Endometrium (tissue), 2 donors: ENCODE measurements at regions not wholly inside any gene's neighbourhood (a gene's known extent, or its start where the extent isn't known, plus 50 kb on each side); places are given as distances from the start of the nearest gene placed in this dataset.

Experiments
- FAIRE-seq: peaks from 2 replicates; lab custom pipeline; 2012; peaks lifted over from hg19 to GRCh38; lab: Jason Lieb, UNC
- donor health status: control.
- donor health status: control.

DNA sequence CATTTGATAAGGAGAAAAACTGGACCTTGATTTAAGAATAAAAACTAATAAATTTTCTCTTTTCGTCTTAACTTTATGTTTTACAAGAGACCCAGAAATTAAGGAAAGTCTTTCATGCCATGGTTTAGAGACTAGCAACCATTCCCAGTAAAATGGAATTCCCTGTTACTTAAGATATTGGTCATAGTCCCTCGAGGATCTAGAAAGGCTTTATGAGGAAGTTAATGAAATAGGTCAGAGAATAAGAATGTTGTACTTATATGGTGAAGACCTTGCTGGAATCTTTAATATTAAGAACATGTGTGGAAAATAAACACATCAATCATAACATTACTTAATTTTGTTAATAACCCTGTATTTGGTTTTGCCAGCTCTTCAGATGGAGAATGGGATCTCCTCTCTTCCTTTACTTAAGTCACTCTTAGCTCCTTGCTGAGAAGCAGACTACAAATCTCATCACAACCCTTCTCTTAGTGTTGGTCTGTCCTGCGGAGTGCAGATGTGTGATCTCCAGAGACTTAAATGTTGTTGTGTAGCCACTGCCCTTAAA is 382.9 kb downstream of the QKI start:
- no peak for FAIRE-seq

DNA sequence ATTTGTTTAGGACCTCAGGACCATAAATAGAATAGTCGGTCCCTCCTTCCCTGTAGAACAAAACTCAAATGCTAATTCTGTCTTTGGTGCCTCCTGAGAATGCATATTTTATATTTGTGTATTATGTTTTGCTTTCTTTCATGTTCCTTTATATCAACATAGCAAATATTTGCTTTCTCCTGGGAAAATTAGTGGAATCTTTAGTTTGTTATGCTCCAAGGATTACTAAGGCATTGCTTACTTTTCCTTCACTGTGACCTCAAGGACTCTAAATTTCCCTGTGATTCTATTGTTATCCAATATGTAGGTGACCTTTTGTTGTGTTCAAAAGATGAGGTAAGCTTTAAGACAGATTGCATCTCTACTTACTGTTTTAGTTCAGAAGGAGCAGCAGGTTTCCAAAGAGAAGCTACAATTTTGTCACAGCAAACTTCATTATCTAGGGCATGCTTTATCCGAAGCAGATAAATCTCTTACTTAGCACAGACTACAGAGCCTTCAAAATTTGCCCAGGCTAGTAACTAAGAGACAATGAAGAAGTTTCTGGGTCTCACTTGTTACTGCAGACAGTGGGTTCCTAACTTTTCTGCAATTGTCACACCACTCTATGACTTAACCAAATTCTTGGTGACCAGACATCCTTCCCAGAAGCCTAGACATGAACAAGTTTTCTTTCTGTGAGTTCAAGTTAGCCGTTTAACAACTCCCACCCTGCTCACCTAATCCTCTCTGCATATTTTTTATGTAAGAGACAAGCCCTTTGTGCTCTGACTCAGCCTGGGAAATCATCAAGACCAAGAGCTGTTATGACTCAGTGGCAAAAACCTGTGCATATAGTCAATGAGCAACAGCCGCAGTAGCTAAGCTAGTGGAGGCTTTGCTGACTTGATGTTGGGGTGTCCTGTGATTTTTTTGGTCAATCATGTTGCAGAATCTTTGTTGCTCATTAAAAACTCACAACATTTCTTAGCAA is 378.8 kb downstream of the QKI start:
- peak; percentile 48 for FAIRE-seq

DNA sequence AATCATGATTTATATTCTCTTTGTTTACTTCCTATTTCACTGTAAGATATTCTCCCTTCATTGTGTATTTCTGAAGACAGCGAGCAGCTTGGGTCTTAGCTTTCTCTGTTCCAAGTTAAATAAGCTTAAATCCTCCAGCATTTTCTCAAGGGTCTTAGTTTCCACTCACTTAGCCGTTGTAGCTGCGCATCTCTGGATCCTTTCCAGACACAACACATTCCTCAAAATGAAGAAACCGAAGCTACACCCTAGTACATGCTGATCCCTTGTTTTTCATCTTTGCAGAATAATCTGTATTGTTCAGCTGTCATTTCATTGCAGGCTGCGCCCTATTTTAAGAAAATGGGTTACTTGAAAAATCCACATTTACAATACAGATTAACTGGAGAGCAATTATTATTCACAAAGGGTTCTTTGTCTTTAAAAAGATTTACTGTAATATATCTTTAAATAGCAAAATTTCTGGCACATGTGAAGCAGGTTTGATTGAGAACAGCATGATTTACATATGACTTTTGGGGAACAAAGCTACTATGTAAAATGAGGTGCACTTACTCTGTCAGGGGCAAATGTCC is 375.8 kb downstream of the QKI start:
- FAIRE-seq = no peak

DNA sequence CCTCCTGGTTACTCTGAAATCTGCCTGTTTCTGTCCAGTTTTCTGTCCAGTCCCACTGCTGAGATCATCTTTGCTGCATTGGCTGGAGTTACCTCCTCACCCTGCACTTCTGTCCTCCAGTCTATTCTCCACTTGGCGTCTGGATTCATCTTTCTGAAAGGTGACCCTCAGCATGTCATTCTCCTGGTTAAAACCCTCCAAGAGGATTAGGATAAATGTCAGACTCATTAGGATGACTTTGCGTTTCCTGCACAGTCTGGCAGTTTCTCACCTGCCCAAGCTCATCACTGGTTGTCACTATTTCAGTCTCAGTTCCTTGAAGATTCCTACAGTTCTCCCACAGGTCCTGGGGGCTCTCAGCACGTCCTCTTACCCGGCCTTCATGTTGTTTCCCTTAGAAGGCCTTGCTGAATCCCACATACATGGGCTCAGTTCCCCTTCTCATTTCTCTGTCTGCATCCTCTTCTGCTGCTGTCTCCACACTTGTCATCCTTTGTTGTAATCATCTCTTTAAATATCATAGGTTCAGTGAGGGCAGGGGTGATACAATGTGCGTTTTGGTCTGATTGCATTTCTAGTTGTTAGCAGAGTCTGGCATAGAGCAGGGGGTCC is 374.8 kb downstream of the QKI start:
- FAIRE-seq = no peak

DNA sequence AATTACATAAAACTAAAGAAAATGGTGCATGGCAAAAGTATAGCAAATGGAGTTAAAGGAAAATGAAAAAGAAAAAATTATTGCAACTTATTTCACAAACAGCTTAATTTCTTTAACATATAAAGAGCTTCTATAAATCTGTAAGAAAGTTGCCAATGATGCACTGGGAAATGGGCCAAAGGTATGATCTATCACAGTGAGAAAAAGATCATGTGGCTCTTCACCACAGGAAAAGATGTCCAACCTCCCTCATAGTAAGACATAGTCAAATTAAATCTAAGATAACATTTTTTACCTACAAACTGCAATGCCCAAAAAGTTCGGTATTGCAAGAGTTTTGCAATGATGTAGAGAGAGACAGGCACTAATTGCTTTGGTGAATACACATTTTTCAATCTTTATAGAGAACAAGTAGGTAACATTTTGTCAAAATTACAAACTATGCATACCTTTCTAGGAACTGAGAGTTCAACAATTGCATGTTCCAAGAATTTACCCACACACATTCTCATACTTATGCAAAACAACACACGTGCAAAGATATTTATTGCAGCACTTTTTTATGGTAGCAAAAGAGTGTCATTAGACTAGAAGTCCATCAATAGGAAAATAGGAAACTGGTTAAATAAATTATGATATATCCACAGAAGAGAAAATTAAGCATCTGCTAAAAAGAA is 372.6 kb downstream of the QKI start:
- FAIRE-seq = no peak

DNA sequence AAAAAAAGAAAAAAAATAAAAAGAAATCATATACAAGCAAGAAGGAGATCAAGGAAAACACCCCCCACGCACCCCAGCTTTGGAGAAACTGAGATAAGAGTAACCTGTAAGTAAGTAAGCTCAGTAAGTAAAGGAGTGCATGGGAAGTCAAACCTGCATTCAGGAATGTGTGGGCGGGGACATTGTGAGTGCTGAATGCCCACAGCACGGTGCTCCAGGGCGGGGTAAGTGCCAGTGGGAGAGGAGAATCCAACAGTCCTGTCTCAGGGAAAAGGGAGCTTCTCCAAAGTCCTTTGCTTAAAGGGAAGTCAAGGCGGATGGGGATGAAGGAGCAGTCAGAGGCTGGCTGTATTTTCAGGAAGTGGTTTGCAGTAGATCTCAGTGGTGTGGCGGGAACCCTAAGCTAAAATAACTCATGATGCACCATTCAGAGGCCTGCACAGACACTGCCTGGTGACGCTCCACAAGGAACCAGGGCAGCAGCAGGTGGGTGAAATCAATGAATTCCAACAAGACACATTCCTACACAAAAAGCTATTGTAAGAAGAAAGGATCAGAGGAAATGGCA is 368.0 kb downstream of the QKI start:
- no peak for FAIRE-seq

DNA sequence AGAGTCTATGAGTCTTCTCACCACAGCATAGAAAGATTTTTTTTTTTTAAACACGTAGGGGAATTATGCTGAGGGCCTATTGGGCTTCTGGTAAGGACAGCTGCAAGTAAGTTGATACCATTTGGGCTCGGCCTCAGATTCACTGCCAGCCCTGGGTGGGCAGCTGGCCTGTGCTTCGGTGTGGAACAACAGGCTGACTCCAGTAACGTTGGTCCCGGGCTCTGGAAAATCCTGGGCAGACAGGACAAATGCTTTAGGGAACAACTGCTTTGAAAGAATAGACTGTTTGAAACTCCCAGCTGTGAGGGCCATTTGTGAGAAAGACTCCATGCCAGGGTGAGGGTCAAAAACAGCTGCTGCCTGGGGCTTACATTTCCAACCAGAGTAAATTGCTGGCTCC is 366.5 kb downstream of the QKI start:
- FAIRE-seq = no peak

DNA sequence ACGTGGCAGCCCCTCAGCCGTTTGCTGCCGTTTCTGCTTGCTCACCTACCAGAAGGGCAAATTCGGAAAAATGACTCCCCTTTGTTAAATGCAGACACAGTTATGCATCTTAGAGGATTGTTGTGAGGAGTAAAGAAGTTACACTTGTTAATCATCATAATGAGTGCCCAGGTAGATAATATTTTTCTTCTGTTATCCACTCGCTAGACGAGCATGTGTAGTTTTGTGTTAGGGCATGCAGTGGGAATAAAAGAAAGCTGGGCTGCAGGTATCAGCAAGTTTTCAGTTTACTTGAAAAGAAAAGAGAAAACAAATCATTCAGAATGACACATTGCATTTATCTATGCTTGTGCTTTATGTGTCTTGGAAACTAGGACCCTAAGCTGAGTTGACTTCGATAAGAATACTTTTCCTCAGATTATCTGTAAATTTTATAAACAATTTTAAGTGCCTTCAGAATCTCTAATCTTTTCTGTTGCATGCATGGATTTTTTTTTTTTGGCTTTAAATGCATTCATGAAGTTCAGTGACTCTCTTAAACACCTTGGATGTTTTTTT is 365.3 kb downstream of the QKI start:
- no peak for FAIRE-seq

DNA sequence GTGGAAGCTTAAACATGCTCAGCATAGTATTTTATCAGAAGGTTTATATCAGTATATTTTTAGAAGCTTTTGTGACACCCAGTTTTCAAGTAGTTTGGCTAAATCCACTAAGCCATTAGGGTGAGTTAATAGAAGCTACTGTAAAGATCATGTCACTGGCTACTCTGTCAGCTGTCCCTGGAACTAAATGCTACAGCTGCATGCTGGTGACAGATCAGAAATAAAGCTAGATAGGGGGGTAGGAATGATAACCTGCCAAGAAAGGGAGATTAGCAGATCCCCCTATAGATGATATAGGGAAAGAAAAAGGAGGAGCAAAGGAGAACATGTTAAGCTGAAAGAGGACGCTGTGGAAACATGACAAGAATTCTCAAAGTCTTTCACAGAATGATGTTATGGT is 363.2 kb downstream of the QKI start:
- FAIRE-seq = no peak

DNA sequence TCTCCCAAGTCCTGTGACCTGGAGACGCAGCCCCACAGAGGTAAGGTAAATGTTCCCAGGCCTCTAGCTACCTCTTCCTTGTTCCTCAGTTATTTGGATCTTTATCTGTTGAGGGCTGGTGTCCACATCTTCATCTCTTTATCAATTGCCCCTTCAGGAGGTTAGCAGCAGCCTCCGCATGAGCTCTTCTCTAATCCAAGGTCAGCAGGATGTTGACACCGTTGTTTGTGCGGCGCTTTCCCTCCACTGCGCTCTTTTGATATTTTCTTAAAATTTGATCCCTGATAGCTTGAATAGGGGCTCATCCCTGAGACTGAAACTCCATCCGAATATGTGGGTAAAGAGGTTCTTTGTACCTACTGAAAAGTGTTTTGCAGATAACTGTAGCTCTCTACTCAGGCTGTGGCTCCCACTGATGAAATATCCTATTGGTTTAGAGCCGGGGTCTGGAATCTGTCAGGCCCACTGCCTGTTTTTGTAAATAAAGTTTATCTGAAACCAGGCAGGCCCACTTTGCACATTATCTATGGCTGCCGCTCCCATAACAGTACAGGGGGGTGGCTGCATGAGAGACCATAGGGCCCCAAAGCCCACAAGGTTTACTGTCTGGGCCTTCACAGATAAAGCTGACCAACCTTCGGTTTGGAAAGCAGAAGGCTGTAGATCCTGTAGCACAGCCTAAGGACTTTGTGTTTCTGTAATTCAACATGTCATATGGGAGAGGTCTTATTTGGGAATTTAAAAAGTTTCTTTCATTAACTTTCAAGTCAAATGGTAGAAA is 362.6 kb downstream of the QKI start:
- FAIRE-seq = no peak

DNA sequence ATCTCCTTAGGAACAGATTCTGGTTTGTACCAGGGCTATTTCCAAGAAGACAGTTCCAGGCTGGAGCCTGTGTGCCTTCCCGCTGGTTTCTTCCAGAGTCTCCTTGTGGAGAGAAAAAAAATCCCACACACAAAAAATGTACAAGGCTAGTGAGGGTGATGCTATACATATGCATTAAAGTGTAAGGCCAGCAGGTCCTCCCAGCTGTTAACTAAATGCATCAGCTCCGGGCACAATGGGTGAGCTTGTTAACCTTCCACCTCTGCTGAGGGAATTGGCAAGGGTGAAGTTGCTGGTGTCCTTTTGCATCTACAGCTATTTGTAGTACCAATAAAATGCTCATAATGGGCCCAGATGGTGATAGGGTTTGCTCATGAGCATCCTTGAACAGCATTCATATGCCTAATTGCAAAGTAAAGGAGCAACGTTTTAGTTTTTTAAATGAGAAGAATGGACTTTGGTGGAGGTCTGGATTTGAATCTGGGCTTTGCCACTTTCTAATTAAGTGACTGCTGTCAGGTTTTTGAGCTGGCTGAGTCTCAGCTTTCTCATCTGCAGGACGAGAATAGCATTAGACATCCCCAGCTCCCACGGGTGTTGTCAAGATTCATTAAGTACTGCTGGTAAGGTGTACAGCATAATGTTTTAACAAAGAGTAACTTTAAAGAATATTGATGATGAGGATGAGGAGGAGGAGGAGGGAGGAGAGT is 361.8 kb downstream of the QKI start:
- FAIRE-seq = no peak

DNA sequence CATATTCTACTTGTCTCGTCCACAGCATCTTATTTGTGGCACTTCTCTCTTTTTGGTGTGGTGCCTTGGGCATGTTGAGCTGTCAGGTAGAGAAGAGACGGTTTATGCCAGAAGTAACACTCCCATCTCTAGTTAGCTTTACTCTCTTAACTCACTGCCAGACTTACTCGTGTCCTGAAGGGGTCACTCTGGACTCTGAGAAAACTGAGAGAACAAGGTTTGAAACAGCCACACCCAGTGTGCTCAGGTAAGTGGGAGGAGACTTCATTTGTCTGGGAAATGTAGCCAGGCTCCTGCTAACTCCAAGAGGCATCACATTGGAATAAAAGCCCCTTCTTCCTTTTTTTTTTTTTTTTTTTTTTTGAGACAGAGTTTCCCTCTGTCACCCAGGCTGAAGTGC is 360.8 kb downstream of the QKI start:
- FAIRE-seq = no peak

DNA sequence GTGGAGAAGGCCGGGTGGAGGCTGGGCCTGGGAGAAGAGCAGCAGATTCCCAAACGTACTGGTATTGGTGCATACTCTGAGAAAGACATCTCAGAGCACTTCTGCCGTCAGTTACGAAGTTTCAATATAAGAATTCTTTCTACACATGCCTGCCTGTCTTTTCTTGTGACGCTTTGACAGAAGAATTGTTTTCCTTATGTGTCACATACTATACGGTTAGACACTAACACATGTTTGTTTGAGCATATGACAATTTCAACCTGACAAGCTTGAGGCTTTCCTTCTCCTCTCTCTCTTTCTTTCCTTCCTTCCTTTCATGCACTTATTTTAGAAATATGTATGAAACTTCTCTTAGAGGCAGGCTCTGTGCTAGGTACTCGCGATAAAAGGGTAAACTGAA is 360.0 kb downstream of the QKI start:
- FAIRE-seq = no peak

DNA sequence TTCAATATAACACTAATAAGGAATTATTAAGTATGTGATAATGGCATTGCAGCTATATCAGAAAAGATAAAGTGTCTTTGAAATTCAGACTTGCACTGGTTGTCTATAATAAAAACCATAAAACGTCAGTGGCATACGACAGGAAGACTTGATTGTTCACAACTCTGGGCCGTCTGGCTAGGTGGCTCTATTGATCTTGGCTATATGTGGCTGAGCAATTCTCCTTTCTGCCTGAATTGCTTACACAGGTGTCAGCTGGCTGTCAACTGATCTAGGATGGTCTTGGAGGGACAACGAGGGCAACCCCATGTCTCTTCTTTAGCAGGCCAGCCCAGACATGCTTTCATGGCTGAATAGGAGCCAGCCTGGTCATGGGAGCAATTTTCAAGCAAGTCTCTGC is 359.1 kb downstream of the QKI start:
- FAIRE-seq = no peak

DNA sequence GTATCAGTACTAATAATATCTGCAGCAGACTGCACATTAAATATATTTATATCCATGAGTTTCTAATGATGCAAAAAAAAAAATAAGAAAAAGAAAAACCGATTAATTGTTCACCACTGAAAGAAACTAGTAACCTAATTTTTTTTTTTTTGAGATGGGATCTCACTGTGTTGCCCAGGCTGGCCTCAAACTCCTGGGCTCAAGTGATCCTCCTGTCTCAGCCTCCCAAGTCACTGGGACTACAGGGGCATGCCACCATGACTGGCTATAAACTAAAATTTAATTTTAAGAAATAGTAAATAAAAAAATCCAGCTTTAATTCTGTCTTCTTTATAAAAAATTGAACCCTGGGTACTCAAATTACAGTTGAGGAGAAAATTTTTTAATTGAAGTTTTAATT is 358.2 kb downstream of the QKI start:
- FAIRE-seq = no peak

DNA sequence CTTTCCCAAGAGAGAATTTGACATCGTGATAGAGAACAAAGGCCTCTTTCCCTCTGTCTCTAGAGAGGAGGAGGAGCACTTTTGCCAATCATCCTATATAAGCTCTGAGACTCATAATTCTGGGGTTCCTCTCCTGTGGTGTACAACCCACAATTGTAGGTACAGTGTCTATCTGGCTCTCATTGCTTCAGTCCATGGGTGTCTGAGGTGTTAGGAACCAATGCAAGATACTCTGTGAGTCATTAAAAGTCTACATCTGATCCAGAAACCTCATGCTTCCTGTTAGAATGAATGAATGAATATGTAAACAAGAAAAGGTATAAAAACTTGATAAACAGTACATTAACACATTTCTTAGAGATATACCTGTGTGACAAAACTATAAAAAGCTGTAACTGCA is 356.7 kb downstream of the QKI start:
- no peak for FAIRE-seq

DNA sequence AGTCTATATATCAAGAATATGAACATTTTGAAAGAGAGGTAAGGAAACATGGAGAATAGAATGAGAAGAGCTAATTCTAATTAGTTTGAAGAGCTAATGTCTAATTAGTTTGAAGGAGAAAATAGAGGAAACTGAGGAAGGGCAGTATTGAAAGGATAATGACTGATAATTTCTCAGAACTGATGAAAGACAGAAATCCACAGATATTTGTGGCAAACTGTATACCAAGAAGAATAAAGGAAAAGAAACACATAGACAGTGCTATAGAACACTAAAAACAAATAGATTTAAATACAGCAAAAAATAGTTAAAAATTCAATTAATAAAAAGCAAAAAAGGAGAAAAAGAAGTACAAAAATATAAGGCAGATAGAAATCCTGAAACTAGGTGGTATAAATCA is 354.4 kb downstream of the QKI start:
- FAIRE-seq = no peak

DNA sequence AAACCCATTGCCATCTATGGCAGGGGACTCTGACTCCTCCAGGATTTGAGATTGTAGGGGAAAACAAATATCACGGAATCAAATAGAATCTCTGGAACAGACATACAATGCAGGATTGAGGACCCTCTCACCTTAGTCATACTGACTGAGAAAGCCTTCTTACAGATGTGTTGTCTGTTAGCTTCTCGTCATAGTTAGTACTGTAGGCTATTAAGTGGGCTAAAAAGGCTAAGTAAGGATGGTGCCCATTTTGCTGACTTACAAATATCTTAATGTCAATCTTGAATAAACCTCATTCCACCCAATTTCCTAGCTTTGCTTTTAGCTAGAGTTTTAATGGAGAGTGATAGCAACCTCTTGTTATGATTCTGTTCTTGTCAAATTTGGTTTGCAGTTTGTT is 352.4 kb downstream of the QKI start:
- FAIRE-seq = no peak

DNA sequence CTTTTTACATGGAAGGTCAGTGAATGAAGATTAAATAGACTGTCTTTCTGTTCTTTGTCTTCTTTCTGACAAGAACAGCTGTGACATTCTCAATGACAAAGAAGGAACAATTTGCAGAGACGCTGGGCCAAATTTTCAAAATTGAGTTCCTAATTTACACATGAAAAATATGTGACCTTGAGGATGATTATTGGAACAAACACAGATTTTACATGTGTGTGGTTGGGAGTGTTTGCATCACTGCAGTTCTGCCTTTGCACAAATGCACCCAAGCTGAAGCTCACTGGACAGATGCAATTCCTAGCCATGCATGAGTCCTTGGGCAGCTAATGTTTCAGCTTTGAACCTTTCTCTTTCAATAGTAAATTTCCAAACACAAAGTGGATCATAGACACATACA is 350.8 kb downstream of the QKI start:
- no peak for FAIRE-seq

DNA sequence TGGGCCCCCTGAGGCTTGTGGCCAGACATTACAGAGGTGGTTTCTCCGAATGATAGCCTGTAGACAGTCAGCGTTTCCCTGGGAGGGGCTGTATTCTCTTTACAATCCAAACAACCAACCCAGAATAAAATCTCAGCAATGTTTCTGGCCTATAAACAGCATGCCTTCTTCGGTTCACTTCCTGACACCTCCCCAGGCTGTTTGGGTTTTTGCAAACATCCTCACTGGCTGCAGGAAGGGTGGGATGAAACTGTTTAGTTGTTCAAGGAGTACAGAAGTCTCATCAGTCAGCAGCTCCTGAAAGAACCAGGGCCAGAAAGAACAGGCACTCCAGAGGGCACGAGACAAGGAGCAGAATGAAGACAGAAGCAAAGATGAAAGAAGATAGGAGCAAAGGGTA is 350.0 kb downstream of the QKI start:
- FAIRE-seq = no peak
